Right atrium auricular region (tissue), 2 donors: ENCODE measurements at regions not wholly inside any gene's neighbourhood (a gene's known extent, or its start where the extent isn't known, plus 50 kb on each side); places are given as distances from the start of the nearest gene placed in this dataset.

Experiments
- DNase-seq: peaks from one replicate; pipeline ENCODE4 v3.0.0-alpha.2; 2019; ENCODE audit warnings: low spot score
- H3K27ac ChIP-seq, 2 donors: fragments of 200-600 bp; sonication (generic); 1 replicate in 1 of 2; 2 replicates in 1 of 2; pipeline ENCODE4 v1.5.1; 2016 to 2019
- H3K27me3 ChIP-seq, 2 donors: fragments of 200-600 bp; sonication (generic); one replicate each; pipeline versions ENCODE4 v1.5.1 to v1.6.0; 2017 to 2019
- H3K36me3 ChIP-seq: fragments of 200-600 bp; sonication (generic); one replicate; pipeline ENCODE4 v1.5.1; 2016
- H3K4me1 ChIP-seq, 2 donors: fragments of 200-600 bp; sonication (generic); one replicate each; pipeline versions ENCODE4 v1.5.1 to v1.6.0; 2017 to 2019
- H3K4me3 ChIP-seq, 2 donors: fragments of 200-600 bp; sonication (generic); 1 replicate in 1 of 2; 2 replicates in 1 of 2; pipeline ENCODE4 v1.5.1; 2017 to 2019; ENCODE audit warnings: mild to moderate bottlenecking in 1 of 2, moderate library complexity in 1 of 2
- H3K9me3 ChIP-seq, 2 donors: fragments of 200-600 bp; sonication (generic); one replicate each; pipeline ENCODE4 v1.5.1; 2019
- CTCF ChIP-seq, 2 donors: fragments of 200-600 bp; sonication (generic); IDR thresholded peaks; one replicate each; pipeline ENCODE4 v1.5.1; 2019; ENCODE audit warnings: antibody characterized with exemption in 2 of 2

GRCh38 chr6:94099072-94099471, 679.7 kb upstream of the EPHA7 start:
- Histone ChIP-seq H3K27me3 (no peaks in the 10 kb centered on the region), H3K27ac (no peak overlapping the region), H3K36me3 (no peaks in the 10 kb centered on the region)

GRCh38 chr6:94095961-94096360, 676.6 kb upstream of the EPHA7 start:
- Histone ChIP-seq H3K4me1 (no peaks in the 10 kb centered on the region), H3K27me3 (no peaks in the 10 kb centered on the region), H3K9me3 (no peaks in the 10 kb centered on the region), H3K27ac (no peak overlapping the region), H3K4me3 (no peak overlapping the region), H3K36me3 (no peaks in the 10 kb centered on the region)
- TF ChIP-seq CTCF (IDR thresholded peaks at IDR 0.05), result no peak
- no peak for DNase-seq

More at GRCh38 chr6:94099072-94099471, 679.7 kb upstream of the EPHA7 start:
- H3K4me3 ChIP-seq, result no peak overlapping the region
- DNase-seq, result no peak
- H3K4me1 ChIP-seq, result no peaks in the 10 kb centered on the region
- no peak for TF ChIP-seq CTCF (IDR thresholded peaks at IDR 0.05)
- no peaks in the 10 kb centered on the region for H3K9me3 ChIP-seq

- DNase-seq, result no peak
- no peak for TF ChIP-seq CTCF (IDR thresholded peaks at IDR 0.05)
- no peaks in the 10 kb centered on the region for H3K27me3 ChIP-seq
Measured at GRCh38 chr6:94089941-94090340, 670.6 kb upstream of the EPHA7 start.

GRCh38 chr6:94088870-94089269, 669.5 kb upstream of the EPHA7 start:
- Histone ChIP-seq H3K9me3 (no peaks in the 10 kb centered on the region), H3K36me3 (no peaks in the 10 kb centered on the region), H3K27me3 (no peaks in the 10 kb centered on the region), H3K27ac (no peak overlapping the region), H3K4me3 (no peak overlapping the region), H3K4me1 (no peaks in the 10 kb centered on the region)
- TF ChIP-seq CTCF (IDR thresholded peaks at IDR 0.05), result no peak
- DNase-seq, result no peak

More at GRCh38 chr6:94089941-94090340, 670.6 kb upstream of the EPHA7 start:
- H3K9me3 ChIP-seq, result no peaks in the 10 kb centered on the region
- no peaks in the 10 kb centered on the region for H3K36me3 ChIP-seq
- H3K4me1 ChIP-seq, result no peaks in the 10 kb centered on the region
- no peak overlapping the region for H3K4me3 ChIP-seq
- no peak overlapping the region for H3K27ac ChIP-seq

- Histone ChIP-seq H3K36me3 (no peaks in the 10 kb centered on the region), H3K4me1 (no peaks in the 10 kb centered on the region), H3K27ac (no peak overlapping the region), H3K4me3 (no peak overlapping the region), H3K27me3 (no peaks in the 10 kb centered on the region), H3K9me3 (no peaks in the 10 kb centered on the region)
- TF ChIP-seq CTCF (IDR thresholded peaks at IDR 0.05), result no peak
- DNase-seq, result no peak
Measured at GRCh38 chr6:94074764-94075163, 655.4 kb upstream of the EPHA7 start.

- peak in 1 of 2 donors; percentile 32 for TF ChIP-seq CTCF (IDR thresholded peaks at IDR 0.05)
Measured at GRCh38 chr6:94071835-94072234, 652.5 kb upstream of the EPHA7 start.

More at GRCh38 chr6:94071835-94072234, 652.5 kb upstream of the EPHA7 start:
- DNase-seq, result no peak
- Histone ChIP-seq H3K27me3 (no peaks in the 10 kb centered on the region), H3K9me3 (no peaks in the 10 kb centered on the region), H3K4me1 (no peaks in the 10 kb centered on the region), H3K27ac (no peak overlapping the region), H3K36me3 (no peaks in the 10 kb centered on the region), H3K4me3 (no peak overlapping the region)
